Activated naive CD8-positive, alpha-beta T cell treated with anti-CD3 and anti-CD28 coated beads for 36 hours (primary cell): ENCODE measurements at regions not wholly inside any gene's neighbourhood (a gene's known extent, or its start where the extent isn't known, plus 50 kb on each side); places are given as distances from the start of the nearest gene placed in this dataset.

Experiments used
- DNase-seq: peaks from one replicate; pipeline ENCODE4 v3.0.0; 2021
- H3K27ac Mint-ChIP-seq: one replicate; pipeline ENCODE4 v1.8.0; 2022; ENCODE audit warnings: mild to moderate bottlenecking, moderate library complexity, mixed read lengths
- H3K27me3 Mint-ChIP-seq: one replicate; pipeline ENCODE4 v1.8.0; 2022; ENCODE audit warnings: mild to moderate bottlenecking, mixed read lengths
- H3K36me3 Mint-ChIP-seq: one replicate; pipeline ENCODE4 v1.8.0; 2021; ENCODE audit warnings: mild to moderate bottlenecking, mixed read lengths
- H3K4me1 Mint-ChIP-seq: one replicate; pipeline ENCODE4 v1.8.0; 2021; ENCODE audit warnings: mixed read lengths
- H3K4me3 Mint-ChIP-seq: one replicate; pipeline ENCODE4 v1.8.0; 2022; ENCODE audit warnings: mild to moderate bottlenecking, moderate library complexity, mixed read lengths
- H3K9me3 Mint-ChIP-seq: one replicate; pipeline ENCODE4 v1.8.0; 2022; ENCODE audit warnings: mixed read lengths

DNA sequence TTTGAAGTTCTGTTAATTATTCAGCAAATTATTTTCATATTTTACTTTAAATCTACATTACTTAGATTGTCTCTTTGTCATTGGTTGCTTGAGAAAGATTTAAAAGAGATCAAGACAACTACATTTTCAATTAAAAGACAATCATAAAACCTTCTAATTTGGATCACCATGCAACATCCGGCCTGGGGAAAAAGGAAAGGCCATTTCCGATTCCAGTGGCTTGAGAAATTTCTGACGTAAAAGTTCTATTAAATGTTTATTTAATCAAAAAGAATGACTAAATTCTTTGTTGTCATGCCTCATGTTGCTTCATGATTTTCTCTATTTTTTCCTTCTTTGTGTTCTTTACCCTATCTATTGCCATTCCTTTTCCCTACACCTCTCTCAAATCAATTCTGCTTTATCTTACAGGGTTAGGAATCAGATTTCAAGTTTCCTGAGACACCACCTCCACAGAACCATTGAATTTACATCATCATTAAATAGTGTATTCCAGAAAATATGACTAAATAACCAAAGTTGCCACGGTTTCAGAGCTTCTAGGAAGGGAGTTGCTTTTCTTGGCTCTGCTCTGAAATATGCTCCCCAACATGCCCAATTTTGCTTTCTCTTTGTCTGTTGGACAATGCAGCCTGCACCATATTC is 124.6 kb upstream of the ACSL4 start:
- H3K4me1 Mint-ChIP-seq, result no peaks in the 10 kb centered on the region
- no peak overlapping the region for H3K4me3 Mint-ChIP-seq
- peaks cover 3% of the 10 kb centered on the region for H3K9me3 Mint-ChIP-seq
- no peak for DNase-seq
- H3K27ac Mint-ChIP-seq, result no peak overlapping the region
- H3K36me3 Mint-ChIP-seq, result no peaks in the 10 kb centered on the region
- no peaks in the 10 kb centered on the region for H3K27me3 Mint-ChIP-seq

DNA sequence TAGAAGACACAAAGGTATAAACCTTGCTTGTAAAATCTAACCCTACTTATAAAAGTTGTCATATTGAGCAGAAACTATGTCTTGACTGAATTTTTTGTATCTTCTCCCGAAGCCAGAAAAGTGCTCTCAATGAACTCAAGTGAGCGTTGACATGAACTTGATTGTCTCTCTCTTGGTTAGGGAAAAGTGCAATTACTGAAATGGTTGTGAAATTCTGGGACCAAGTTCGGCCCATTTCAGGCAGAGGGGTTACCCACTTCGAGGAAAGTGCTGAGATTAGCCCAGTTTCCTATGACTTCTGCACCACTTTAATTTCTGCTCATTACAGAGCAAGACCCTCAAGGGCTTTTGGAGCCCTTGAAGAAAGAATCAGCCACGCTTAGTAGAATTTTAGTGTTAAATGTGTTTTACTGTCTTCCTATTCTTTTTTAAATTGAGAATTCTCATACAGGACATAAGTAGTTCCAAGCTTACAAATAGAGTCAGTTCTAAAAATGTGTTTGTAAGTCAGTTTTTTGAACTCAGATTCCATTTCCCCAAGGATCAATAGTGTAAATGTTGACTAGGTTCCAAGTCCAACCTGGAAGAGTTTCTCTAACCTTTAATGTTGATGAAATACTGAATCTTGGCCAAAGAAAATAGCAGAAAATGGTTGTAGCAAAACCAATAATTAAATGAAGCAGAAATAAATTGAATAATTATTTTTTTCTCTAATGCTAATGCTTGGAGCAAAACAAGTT is 125.7 kb upstream of the ACSL4 start:
- Mint-ChIP-seq H3K36me3 (no peaks in the 10 kb centered on the region), H3K4me1 (no peaks in the 10 kb centered on the region), H3K27me3 (no peaks in the 10 kb centered on the region), H3K27ac (no peak overlapping the region), H3K9me3 (peaks cover 3% of the 10 kb centered on the region), H3K4me3 (no peak overlapping the region)
- no peak for DNase-seq

DNA sequence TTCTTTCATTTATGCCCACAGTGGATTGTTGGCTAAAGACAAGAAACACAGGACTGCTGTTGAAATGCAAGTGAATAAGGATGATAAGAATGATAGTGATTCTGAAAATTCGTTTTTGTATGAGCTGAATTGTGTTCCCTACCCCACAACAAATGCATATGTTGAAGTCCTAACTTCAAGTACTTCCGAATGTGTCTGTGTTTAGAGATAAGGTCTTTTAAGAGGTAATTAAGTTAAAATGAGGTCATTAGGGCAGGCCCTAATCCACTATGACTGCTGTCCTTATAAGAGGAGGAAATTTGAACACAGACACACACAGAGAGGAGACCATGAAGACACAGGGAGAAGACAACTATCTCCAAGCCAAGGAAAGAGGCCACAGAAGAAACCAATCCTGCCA is 126.6 kb upstream of the ACSL4 start:
- Mint-ChIP-seq H3K4me1 (no peaks in the 10 kb centered on the region), H3K4me3 (no peak overlapping the region), H3K9me3 (no peaks in the 10 kb centered on the region), H3K36me3 (no peaks in the 10 kb centered on the region), H3K27me3 (no peaks in the 10 kb centered on the region), H3K27ac (no peak overlapping the region)
- DNase-seq, result no peak

DNA sequence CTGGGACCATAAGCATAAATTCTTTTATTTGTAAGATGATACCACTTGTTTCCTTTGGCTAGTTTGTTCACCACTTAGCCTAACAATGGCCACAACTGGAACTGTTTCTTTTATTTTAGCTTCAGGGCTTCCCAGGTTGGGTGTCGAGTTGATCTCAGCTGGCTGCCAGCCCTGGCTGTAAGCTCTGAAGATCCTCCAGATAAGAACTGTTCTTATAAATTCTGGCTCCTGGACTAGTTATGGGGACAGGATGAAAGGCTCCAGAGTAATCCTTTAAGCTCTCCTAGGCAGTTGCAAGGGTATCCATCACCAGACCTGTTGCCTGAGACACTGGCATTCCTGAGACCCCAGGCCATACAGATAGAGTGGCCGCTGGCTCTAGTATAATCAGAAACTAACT is 129.4 kb upstream of the ACSL4 start:
- no peak for DNase-seq
- no peak overlapping the region for H3K27ac Mint-ChIP-seq
- H3K4me1 Mint-ChIP-seq, result no peaks in the 10 kb centered on the region
- H3K36me3 Mint-ChIP-seq, result no peaks in the 10 kb centered on the region
- no peaks in the 10 kb centered on the region for H3K9me3 Mint-ChIP-seq
- no peak overlapping the region for H3K4me3 Mint-ChIP-seq
- no peaks in the 10 kb centered on the region for H3K27me3 Mint-ChIP-seq

DNA sequence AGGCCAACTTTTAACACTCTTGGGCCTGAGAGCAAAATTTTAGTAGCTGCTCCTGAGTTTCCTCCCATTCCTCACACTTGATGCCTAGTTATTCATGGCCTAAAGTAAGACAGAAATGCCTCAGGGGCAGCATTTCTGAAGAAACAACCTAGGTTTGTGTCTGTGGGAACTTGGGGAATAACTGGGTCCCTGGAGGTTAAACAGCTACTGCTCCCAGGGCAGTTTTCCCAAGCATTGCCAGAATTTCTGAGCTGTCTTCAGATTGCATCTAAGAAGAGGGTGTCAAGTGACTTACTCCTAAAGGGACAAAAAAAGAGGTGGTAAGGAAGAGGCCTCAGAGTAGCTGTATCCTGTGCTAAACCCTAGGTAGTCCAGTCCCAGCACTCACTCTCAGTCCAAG is 130.8 kb upstream of the ACSL4 start:
- Mint-ChIP-seq H3K4me3 (no peak overlapping the region), H3K27ac (no peak overlapping the region), H3K4me1 (no peaks in the 10 kb centered on the region), H3K36me3 (no peaks in the 10 kb centered on the region), H3K9me3 (no peaks in the 10 kb centered on the region), H3K27me3 (no peaks in the 10 kb centered on the region)
- DNase-seq, result no peak

DNA sequence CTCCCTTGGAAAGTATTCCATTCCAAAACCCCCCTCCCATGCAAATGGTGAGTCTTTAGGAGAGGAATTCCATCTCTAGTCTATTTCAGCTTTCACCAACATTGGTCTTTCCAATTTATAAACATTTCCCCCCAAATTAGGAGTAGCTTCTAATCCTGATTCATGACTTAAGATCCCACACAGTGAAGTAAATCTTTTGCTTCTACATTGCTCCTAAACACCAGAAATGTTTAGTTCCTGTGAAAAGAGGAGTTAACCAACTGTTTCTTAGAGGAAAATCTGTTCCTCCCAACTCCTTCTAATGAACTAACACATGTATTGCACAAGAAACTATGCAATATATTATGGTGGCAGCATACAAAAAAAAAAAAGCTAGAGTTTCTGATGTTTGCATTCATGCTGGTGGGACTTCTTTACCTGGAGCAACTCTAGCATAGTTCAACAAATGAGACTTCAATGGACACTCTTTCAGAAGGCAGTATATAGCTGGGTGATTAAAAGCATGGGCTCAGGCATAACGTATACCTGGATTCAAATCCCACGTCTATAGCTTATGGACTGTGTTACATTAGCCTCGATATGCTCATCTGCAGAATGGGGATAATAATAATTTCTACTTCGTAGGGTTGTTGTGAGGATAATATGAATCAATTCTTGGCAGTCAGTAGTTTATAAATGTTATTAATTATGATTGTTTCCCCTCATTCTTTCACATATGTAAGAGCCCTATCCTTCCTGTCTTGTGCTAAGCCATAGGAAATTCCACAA is 131.6 kb upstream of the TMEM164 start:
- H3K9me3 Mint-ChIP-seq, result no peaks in the 10 kb centered on the region
- H3K4me3 Mint-ChIP-seq, result no peak overlapping the region

DNA sequence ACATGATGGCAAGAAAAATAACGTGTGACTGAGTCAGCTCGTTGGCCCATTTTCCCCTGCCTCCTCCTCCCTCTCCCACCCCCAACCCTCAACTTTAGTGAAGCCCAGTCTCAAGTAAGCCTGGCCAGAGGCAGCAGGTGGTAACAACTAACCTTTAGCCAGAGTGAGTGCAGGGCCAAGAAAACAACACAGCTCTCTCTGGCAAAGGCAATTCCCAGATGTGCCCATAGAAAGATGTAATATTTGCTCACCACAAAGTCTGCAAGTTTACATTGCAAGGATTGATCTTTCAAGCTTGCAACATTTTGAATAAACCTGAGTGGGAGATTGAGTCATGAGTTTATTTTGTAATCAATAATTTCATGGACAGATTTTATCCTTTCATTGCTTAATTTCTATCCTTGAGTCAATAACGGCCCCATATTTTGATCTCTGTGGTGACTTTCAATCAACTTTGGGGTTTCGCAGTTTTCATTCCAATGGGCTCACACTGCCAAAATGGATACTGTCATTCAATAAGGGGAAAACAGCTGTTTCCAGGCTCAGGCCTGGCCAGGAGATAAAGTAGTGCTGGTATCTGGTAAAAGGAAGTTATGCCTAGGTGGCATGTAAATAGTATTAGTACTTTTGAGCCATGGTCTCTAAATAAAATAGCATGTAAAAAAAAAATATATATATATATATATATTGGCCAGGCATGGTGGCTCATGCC is 130.7 kb upstream of the TMEM164 start:
- H3K27ac Mint-ChIP-seq, result no peak overlapping the region
- no peak overlapping the region for H3K4me3 Mint-ChIP-seq
- no peaks in the 10 kb centered on the region for H3K27me3 Mint-ChIP-seq
- H3K36me3 Mint-ChIP-seq, result no peaks in the 10 kb centered on the region
- DNase-seq, result no peak
- H3K4me1 Mint-ChIP-seq, result no peaks in the 10 kb centered on the region
- no peaks in the 10 kb centered on the region for H3K9me3 Mint-ChIP-seq

More for the DNA sequence above, 131.6 kb upstream of the TMEM164 start:
- no peaks in the 10 kb centered on the region for H3K27me3 Mint-ChIP-seq
- H3K36me3 Mint-ChIP-seq, result no peaks in the 10 kb centered on the region
- no peak overlapping the region for H3K27ac Mint-ChIP-seq
- no peak for DNase-seq
- no peaks in the 10 kb centered on the region for H3K4me1 Mint-ChIP-seq

DNA sequence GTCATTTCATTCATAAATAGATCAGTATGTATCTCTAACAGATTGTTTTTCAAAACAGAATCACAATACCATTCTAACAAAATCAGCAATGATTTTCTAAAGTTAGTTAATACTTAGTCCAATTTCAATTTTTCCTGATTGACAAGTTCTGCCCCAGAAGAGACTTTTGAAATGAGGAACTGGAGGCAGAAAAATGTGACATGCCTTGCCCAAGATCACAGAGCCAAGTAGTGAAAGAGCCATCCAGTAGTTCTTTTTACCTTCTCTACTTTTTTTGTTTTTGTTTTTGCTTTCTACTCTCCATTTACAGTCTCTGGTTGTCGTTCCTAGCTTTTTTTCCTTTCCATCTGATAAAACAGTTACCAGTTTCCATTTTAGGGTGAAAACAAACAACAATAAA is 129.3 kb upstream of the TMEM164 start:
- Mint-ChIP-seq H3K4me1 (no peaks in the 10 kb centered on the region), H3K4me3 (no peak overlapping the region), H3K9me3 (no peaks in the 10 kb centered on the region), H3K27me3 (no peaks in the 10 kb centered on the region), H3K27ac (no peak overlapping the region), H3K36me3 (no peaks in the 10 kb centered on the region)
- DNase-seq, result no peak

DNA sequence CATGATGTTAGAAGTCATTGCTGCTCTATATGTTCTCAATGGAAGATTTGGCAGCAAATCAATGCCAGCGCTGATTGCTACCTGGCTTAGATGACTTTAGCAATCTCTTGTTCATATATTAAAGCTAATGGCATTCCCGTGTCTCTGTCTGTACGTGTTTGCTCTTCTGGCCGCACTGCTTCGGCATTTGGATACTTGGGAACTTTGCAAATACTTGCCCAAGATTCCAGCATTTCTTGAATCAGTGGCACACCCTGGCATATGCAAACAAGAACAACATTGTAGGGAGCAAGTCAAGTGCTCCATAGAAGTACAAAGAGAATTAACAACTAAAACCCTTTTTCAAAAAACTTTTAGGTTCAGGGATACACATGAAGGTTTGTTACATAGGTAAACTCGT is 128.9 kb upstream of the TMEM164 start:
- Mint-ChIP-seq H3K36me3 (no peaks in the 10 kb centered on the region), H3K9me3 (no peaks in the 10 kb centered on the region), H3K27ac (no peak overlapping the region), H3K4me1 (no peaks in the 10 kb centered on the region), H3K4me3 (no peak overlapping the region), H3K27me3 (no peaks in the 10 kb centered on the region)
- DNase-seq, result no peak

DNA sequence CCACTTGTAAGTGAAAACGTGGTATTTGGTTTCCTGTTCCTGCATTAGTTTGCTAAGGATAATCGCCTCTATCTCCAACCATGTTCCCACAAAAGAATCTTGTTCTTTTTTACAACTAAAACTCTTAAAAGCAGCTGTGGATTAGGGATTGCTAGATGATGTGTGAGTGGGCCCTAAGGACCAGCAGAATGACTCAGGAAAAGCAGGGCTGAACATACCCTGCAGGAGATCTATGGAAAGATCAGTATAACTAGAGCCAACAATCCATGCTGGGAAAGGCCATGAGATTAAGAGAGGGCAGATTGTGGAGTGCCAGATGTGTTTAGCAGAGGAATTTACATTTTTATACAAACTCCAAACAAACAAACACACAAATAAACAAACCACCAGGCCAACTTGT is 128.4 kb upstream of the TMEM164 start:
- Mint-ChIP-seq H3K4me1 (no peaks in the 10 kb centered on the region), H3K27ac (no peak overlapping the region), H3K9me3 (no peaks in the 10 kb centered on the region), H3K27me3 (no peaks in the 10 kb centered on the region), H3K4me3 (no peak overlapping the region), H3K36me3 (no peaks in the 10 kb centered on the region)
- DNase-seq, result no peak

DNA sequence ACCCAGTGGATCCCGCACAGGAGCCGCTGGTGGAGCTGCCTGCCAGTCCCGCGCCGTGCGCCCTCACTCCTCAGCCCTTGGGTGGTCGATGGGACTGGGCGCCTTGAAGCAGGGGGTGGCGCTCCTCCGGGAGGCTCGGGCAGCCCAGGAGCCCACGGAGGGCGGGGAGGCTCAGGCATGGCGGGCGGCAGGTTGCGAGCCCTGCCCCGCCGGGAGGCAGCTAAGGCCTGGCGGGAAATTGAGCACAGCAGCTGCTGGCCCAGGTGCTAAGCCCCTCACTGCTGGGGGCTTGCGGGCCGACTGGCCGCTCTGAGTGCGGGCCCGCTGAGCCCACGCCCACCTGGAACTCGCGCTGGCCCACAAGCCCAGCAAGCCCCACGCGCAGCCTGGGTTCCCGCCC is 127.1 kb upstream of the TMEM164 start:
- Mint-ChIP-seq H3K4me3 (no peak overlapping the region), H3K4me1 (no peaks in the 10 kb centered on the region), H3K9me3 (no peaks in the 10 kb centered on the region), H3K27me3 (no peaks in the 10 kb centered on the region), H3K36me3 (no peaks in the 10 kb centered on the region), H3K27ac (no peak overlapping the region)
- no peak for DNase-seq

DNA sequence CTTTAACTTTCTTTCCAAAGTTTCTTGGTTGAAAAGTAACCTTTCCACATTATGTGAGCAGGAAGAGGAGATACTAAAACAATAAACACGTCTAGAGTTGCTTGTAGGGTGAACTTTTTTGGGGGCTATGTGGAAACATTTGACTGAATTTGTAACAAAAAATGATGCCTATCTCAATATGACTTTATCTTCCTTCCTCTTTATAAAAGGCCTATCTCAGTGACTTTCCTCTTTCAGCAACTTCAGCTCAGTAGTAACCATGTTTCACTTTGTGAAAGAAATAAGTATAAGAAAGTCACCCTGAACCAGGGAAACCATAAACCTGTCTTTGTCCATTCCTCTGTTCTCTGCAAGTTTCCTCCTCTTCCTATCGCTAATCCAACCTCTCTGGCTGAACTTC is 124.7 kb upstream of the TMEM164 start:
- Mint-ChIP-seq H3K9me3 (no peaks in the 10 kb centered on the region), H3K27ac (no peak overlapping the region), H3K27me3 (no peaks in the 10 kb centered on the region), H3K4me3 (no peak overlapping the region), H3K36me3 (no peaks in the 10 kb centered on the region), H3K4me1 (no peaks in the 10 kb centered on the region)
- DNase-seq, result no peak

DNA sequence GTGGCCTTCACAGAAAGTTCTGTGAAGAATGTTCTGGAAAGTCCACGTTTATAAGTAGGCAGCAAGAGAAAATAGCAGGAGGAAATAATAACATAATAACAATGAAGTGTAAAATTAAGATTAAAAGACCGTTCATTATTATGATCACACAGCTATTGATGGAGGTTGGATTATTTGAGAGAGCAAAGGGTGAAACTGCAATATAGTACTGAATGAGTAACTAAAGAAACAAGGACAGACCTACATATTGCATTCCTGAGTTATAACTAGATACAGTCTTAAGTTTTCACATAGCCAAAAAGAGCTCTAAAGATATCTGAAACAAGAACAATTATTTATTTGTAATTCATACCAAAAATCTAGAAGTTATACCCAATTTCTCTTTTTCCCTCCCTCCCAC is 122.9 kb upstream of the TMEM164 start:
- Mint-ChIP-seq H3K4me3 (no peak overlapping the region), H3K36me3 (no peaks in the 10 kb centered on the region), H3K27me3 (no peaks in the 10 kb centered on the region), H3K4me1 (no peaks in the 10 kb centered on the region), H3K9me3 (no peaks in the 10 kb centered on the region), H3K27ac (no peak overlapping the region)
- no peak for DNase-seq

DNA sequence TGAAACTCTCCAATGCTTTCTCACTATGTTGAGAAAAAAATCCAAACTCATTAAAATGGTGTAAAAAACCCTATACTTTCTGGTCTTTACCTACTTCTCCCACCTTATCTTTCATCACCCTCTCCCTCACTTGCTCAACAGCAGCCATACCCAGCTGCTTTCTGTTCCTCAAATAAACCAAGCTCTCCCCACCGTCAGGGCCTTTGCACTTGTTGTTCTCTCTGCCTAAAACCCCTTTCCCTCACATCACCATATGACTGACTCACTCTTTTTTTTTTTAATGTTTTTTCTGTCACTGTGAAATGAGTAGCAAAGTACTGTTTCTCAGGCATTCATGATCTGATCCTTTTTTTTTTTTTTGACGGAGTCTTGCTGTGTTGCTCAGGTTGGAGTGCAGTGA is 122.3 kb upstream of the TMEM164 start:
- no peaks in the 10 kb centered on the region for H3K36me3 Mint-ChIP-seq
- no peaks in the 10 kb centered on the region for H3K9me3 Mint-ChIP-seq
- no peak overlapping the region for H3K4me3 Mint-ChIP-seq

DNA sequence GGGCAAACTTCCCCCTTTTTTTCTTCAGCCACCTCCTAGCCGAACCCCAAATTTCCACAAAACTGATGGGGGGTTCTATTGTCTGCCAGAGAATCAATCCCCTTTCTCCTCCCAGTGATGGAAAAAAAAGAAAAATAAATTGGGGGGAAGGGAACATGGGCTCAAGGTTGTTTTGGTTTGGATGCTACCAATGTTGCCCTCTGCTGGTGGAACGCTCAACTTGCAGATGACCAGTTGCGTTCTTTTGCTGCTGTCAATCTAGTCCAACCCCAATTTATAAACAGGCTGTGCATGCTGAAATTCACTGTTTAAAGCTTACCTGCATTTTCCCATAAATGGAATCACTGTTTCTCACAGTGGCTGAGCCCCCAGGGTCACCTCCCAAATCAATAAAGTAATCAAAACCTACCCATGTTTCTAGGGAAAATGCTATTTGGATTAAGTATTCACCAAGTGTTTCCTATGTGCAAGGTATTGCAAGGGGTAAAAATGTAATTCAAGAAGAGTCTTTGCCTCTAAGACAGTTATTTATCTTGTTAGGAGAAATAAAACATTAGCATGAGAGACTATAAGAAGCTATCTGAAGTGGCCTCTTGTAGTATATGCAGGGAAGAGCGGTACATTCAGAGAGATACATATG is 116.7 kb upstream of the TMEM164 start:
- no peaks in the 10 kb centered on the region for H3K36me3 Mint-ChIP-seq
- no peaks in the 10 kb centered on the region for H3K9me3 Mint-ChIP-seq
- peak; percentile 2 for DNase-seq
- H3K27me3 Mint-ChIP-seq, result no peaks in the 10 kb centered on the region
- peaks cover 2% of the 10 kb centered on the region for H3K4me1 Mint-ChIP-seq
- H3K4me3 Mint-ChIP-seq, result no peak overlapping the region
- no peak overlapping the region for H3K27ac Mint-ChIP-seq

More for the DNA sequence above, 122.3 kb upstream of the TMEM164 start:
- no peaks in the 10 kb centered on the region for H3K4me1 Mint-ChIP-seq
- DNase-seq, result no peak
- H3K27me3 Mint-ChIP-seq, result no peaks in the 10 kb centered on the region
- H3K27ac Mint-ChIP-seq, result no peak overlapping the region
